Stimulated activated naive CD4-positive, alpha-beta T cell (primary cell): ENCODE measurements at regions not wholly inside any gene's neighbourhood (a gene's known extent, or its start where the extent isn't known, plus 50 kb on each side); places are given as distances from the start of the nearest gene placed in this dataset.

Source experiments
- DNase-seq, 6 experiments: peaks; one replicate each; lab custom pipeline; 2025; lab: John Stamatoyannopoulos, UW

GRCh38 chr21:31566064-31566463 lies 93.4 kb upstream of the SOD1 start:
- DNase-seq, result no peak

GRCh38 chr21:31564439-31564838 lies 95.1 kb upstream of the SOD1 start:
- DNase-seq, result no peak

- DNase-seq, result no peak
These were observed 99.0 kb upstream of the SOD1 start for GRCh38 chr21:31560479-31560878.

DNA sequence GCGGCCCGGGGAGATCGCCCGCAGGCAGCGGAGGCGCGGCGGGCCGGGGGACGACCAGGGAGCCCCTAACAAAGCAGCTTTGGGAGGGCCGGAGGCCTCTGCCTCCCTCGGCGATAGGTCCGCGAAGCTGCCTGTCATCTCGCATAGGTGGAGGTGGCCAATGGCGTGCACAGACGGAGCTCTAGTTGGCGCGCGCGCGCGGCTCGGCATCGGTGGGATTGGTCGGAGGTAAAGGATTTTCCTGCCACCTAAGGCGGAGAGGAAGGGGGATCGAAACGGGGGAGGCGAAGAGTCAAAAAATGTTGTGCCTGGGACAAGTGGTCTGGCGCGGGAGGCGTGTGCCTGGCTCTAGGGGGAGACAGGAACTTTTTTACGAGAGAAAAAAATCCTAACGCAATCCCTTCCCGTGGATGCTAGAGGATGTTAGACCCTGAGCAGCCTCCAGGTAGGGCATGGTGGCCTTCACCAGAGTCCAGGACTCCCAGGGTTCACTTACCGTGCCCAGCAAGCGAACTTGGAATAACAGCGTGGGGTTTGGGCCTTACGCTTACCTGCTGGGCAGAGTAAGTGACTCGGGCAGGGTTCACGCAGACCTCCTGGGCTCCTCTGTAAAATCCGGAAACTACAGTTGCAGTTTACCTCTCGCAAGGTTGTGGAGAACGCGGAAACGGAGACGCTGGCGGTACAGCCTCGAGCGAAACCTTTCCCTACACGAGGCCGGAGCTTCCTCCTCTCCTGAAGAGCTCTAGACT lies 99.9 kb upstream of the SOD1 start:
- DNase-seq, result peak; percentile 87 to 98 (median 95)

- peak; percentile 83 to 98 (median 95) for DNase-seq
These were observed 100.5 kb upstream of the SOD1 start for GRCh38 chr21:31558962-31559367.

DNA sequence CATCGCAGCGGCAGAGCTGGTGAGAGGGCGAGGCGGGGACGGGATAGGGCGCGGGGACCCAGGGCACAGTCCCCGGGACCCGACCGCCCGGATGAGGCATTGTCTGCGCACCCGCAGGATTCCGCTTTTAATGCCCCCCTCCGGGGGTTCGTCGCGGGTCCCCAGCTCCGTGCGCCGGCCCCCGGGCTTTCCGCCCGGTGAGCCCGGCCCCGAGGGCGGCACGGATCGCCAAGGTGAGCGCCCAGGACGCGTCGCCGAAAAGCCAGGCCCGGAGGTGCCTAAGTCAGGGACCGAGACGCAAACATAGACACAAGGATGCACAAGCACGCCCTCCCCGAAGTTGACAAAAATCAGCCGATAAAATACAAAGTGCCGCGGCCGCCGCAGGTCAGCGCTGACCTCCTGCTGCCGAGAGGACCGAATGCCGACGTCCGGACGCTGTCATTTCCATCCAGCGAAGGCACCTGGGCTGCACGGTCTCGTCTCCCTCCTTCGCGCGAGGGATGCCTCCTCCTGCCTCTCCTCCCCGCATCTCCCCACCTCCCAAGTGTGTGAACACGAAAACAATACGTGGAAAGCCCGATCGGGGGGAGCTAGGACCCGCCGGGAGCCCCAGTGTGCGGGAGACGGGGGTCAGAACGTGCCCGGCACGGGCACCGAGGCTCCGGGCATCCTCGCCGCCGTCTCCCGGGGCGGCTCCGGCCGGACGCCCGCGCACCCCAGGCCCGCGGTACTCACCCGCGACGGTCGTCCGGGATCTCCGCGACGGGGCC lies 101.1 kb upstream of the SOD1 start:
- DNase-seq, result peak in 5 of 6 experiments; percentile 1 to 66 (median 43)

GRCh38 chr21:31557421-31558188 lies 101.9 kb upstream of the SOD1 start:
- DNase-seq, result peak in 4 of 6 experiments; percentile 19 to 36 (median 23)

DNA sequence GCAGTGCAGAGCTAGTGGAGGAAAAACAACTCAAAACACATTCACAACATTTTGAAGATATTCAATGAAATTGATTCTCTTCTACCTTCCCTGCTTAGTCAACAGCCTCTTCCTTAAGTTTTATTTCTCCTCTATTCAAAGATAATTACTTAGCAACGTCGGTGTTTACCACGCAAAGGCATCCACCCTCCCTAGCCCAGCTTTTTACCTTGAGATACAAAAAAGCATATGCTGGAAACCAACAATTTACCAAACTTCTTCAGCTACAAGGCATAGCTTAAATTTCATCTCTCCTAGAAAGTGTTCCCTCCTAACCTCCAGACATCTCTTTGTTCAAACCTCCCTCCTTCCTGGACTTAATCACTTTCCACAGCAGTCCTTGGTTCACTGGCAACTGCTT lies 102.8 kb upstream of the SOD1 start:
- DNase-seq, result no peak

- no peak for DNase-seq
These were observed 103.7 kb upstream of the SOD1 start for GRCh38 chr21:31555741-31556191.

GRCh38 chr21:31554511-31555022 lies 104.9 kb upstream of the SOD1 start:
- peak in 1 of 6 experiments; percentile 1 for DNase-seq

DNA sequence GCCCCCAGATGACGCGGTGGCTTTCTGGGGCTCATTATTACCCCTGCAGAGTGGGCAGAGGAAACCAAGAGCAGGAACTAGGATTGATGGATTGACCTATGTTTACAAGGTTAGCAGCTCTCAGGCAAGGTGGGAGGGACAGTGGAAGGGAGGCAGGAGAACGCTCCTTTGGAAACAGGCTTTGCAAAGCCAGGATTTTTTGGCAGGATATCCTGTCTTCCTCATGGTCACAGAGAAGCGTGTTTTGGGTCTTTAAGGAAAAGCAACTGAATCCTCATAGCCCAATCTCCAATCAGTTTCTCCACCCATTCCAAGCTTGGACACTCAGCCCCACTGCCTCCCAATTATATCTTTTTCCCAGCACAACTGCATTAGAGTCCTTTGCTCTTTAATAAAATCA lies 105.6 kb upstream of the SOD1 start:
- DNase-seq, result no peak

DNA sequence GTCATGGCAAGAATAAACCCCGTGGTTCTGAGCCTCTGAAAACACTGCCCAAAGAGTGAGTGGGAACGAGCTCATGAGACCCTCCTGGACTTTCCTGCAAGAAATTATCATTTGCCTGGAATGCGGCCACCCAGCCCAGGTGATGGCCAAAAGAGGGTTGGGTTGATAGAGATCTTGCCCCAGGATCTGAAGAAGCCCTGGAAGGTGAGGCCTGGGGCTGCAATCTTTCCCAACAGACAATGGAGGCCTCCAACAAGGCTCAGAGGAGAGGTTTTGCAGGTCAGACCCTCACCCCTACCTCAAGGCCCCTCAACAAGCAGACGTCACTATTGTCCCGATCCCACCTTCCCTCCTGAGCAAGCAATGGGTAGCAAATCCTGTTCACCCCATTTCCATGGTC lies 106.0 kb upstream of the SOD1 start:
- no peak for DNase-seq

- no peak for DNase-seq
These were observed 106.7 kb upstream of the SOD1 start for GRCh38 chr21:31552826-31553225.

GRCh38 chr21:31550070-31550469 lies 109.4 kb upstream of the SOD1 start:
- no peak for DNase-seq

DNA sequence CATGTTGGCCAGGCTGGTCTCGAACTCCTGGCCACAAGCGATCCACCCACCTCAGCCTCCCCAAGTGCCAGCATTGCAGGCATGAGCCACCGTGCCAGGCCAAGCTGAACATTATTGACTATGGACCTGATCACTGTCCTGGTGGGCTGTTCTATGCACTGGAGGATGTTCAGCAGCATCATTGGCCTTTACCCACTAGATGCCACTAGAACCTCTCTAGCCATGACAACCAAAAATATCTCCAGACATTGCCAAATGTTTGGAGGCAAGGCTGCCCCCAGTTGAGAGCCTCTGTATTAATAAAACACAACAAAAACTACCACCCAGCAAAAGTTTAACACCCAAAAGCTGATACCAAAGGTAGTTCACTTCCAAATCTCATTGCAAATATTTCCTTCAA lies 110.8 kb upstream of the SOD1 start:
- no peak for DNase-seq

GRCh38 chr21:31546443-31547170 lies 112.9 kb upstream of the SOD1 start:
- DNase-seq, result no peak

- no peak for DNase-seq
These were observed 114.5 kb upstream of the SOD1 start for GRCh38 chr21:31545036-31545435.

DNA sequence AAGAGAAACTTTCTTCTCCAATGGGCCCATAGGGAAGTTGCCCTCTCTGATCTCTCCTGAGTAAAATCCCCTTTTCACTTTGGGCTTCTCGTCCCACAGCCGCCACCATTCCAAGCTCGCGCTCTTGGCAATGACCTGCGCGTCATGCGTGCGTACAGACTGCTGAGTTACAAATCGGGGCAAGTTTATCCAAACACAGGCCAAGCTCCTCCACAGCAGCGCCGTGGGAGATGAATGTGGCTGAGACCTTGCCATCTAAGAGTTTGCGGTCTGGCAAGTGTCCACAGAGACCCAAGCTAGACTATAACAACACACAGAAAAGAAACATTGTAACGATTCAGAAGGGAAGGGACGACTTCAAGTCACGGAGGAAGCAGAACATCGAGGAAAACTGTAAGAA lies 116.3 kb upstream of the SOD1 start:
- DNase-seq, result no peak

DNA sequence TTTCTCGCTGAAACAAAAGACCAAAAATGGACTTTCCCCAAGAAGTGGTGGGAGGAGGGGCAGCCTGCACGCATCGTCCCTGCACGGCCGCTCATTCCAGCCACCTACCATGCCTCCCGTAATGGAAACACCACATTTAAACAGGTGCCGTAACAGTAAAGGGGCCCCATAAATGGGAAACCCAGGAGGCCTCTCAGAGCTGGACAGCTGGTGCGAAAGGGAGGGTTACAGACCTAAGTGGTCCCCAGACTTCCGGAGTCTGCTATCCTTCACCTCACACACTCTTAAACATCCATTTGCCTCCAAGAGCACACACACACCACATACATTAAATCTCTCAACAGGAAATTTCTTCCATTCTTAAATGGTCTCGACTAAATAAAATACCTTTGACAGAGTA lies 120.7 kb upstream of the SOD1 start:
- no peak for DNase-seq

- no peak for DNase-seq
These were observed 121.5 kb upstream of the SOD1 start for GRCh38 chr21:31537872-31538576.

- no peak for DNase-seq
These were observed 123.4 kb upstream of the SOD1 start for GRCh38 chr21:31536138-31536537.
